ENCODE measurements at regions not wholly inside any gene's neighbourhood (a gene's known extent, or its start where the extent isn't known, plus 50 kb on each side); places are given as distances from the start of the nearest gene placed in this dataset.

DNA sequence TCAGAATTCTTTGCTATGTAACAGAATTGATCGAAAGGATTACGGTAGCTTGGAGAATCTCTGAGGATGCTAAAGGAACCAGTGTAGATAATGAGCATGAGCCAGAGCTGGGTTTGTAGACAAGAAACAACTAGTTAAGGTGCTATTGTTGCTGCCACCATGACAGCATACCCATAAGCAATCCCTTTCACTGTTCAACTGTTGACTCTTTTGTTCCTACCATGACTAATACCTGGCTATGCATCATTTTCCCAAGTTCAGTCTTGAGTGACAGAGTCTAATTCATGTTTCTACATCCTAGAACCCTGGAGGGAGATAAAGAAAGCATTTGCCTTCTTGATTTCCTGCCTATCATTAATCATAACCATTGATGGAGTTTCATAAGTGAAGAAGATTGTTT is 600.3 kb downstream of the OTOL1 start:
- TF ChIP-seq, protein P1, sequence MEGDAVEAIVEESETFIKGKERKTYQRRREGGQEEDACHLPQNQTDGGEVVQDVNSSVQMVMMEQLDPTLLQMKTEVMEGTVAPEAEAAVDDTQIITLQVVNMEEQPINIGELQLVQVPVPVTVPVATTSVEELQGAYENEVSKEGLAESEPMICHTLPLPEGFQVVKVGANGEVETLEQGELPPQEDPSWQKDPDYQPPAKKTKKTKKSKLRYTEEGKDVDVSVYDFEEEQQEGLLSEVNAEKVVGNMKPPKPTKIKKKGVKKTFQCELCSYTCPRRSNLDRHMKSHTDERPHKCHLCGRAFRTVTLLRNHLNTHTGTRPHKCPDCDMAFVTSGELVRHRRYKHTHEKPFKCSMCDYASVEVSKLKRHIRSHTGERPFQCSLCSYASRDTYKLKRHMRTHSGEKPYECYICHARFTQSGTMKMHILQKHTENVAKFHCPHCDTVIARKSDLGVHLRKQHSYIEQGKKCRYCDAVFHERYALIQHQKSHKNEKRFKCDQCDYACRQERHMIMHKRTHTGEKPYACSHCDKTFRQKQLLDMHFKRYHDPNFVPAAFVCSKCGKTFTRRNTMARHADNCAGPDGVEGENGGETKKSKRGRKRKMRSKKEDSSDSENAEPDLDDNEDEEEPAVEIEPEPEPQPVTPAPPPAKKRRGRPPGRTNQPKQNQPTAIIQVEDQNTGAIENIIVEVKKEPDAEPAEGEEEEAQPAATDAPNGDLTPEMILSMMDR (conservative IDR thresholded peaks at IDR 0.05 in 1 of 2, IDR thresholded peaks at IDR 0.05 in 1 of 2; ENCODE audit: low read depth in 1 of 2, low read length in 2 of 2) = no peak
- no peak for TF ChIP-seq EZH2 (IDR thresholded peaks at IDR 0.05; ENCODE audit: low read length, missing control alignments)
- no peaks in the 10 kb centered on the region for H3K36me3 ChIP-seq (ENCODE audit: control insufficient read depth, insufficient read depth, low read length)
- peak in 1 of 2 donors; percentile 10 for DNase-seq (ENCODE audit: low read depth in 2 of 2)

DNA sequence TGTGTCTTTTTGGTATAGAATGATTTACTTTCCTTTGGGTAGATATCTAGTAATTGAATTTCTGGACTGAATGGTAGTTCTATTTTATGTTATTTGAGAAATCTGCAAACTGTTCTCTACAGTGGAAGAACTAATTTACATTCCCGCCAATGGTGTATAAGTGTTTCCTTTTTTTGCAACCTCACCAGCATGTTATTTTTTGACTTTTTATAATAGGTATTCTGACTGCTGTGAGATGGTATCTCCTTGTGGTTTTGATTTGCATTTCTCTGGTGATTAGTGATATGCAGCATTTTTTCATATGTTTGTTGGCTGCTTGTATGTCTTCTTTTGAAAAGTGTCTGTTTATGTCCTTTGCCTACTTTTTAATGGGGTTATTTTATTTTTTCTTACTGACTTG is 607.2 kb downstream of the OTOL1 start:
- no peak for TF ChIP-seq EZH2 (IDR thresholded peaks at IDR 0.05; ENCODE audit: low read length, missing control alignments)
- TF ChIP-seq, protein P1 (conservative IDR thresholded peaks at IDR 0.05 in 1 of 2, IDR thresholded peaks at IDR 0.05 in 1 of 2; ENCODE audit: low read depth in 1 of 2, low read length in 2 of 2) = no peak
- Histone ChIP-seq H3K36me3 (ENCODE audit: control insufficient read depth, insufficient read depth, low read length) (no peaks in the 10 kb centered on the region), H3K27me3 (ENCODE audit: control insufficient read depth, insufficient read depth, low read length) (no peaks in the 10 kb centered on the region), H3K9ac (ENCODE audit: insufficient read depth, low read length) (no peak overlapping the region), H3K4me3 (replicated peaks in 1 of 4; ENCODE audit: control extremely low read depth in 1 of 4, insufficient read depth in 1 of 4, low read depth in 3 of 4, low read length in 4 of 4) (no peak overlapping the region), H4K20me1 (ENCODE audit: control insufficient read depth, extremely low read depth, insufficient read depth, low read length) (no peaks in the 10 kb centered on the region), H3K9me3 (ENCODE audit: control insufficient read depth, insufficient read depth, low read depth, low read length) (no peaks in the 10 kb centered on the region), H3K27ac (ENCODE audit: insufficient read depth, low read length) (no peak overlapping the region), H3K79me2 (ENCODE audit: control insufficient read depth, insufficient read depth, low read length) (no peaks in the 10 kb centered on the region), H3K4me2 (ENCODE audit: extremely low read depth, insufficient read depth, low read length) (no peak overlapping the region), H3K4me1 (ENCODE audit: control insufficient read depth, extremely low read depth, insufficient read depth, low read length) (no peaks in the 10 kb centered on the region), H2AFZ (ENCODE audit: low read length) (no peak overlapping the region)
- DNase-seq (ENCODE audit: low read depth in 2 of 2) = peak in 1 of 2 donors; percentile 3

More for the DNA sequence above, 600.3 kb downstream of the OTOL1 start:
- Histone ChIP-seq H3K4me3 (replicated peaks in 1 of 4; ENCODE audit: control extremely low read depth in 1 of 4, insufficient read depth in 1 of 4, low read depth in 3 of 4, low read length in 4 of 4) (no peak overlapping the region), H3K27ac (ENCODE audit: insufficient read depth, low read length) (no peak overlapping the region), H4K20me1 (ENCODE audit: control insufficient read depth, extremely low read depth, insufficient read depth, low read length) (no peaks in the 10 kb centered on the region), H3K9me3 (ENCODE audit: control insufficient read depth, insufficient read depth, low read depth, low read length) (no peaks in the 10 kb centered on the region), H3K4me2 (ENCODE audit: extremely low read depth, insufficient read depth, low read length) (no peak overlapping the region), H2AFZ (ENCODE audit: low read length) (no peak overlapping the region), H3K79me2 (ENCODE audit: control insufficient read depth, insufficient read depth, low read length) (no peaks in the 10 kb centered on the region), H3K27me3 (ENCODE audit: control insufficient read depth, insufficient read depth, low read length) (no peaks in the 10 kb centered on the region), H3K4me1 (ENCODE audit: control insufficient read depth, extremely low read depth, insufficient read depth, low read length) (no peaks in the 10 kb centered on the region), H3K9ac (ENCODE audit: insufficient read depth, low read length) (no peak overlapping the region)

DNA sequence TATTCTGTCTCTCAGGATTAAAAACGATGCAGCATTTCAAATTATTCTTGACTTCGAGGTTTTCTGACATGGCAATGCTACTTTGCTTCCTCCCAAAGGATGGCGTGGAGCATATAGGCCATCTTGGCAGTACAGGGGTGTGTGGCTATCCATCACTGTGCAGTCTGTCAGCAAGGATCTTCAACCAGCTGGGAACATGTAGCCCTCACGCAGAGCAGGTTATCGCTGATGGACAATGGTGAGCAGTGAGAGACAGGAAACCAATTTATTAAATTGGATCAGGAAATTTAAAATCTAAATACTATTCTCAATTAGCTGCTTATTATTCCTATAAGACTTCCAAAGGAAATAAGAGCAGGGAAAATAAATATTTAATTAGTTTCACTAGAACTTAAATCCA is 615.3 kb downstream of the OTOL1 start:
- Histone ChIP-seq H3K9ac (ENCODE audit: insufficient read depth, low read length) (no peak overlapping the region), H3K27ac (ENCODE audit: insufficient read depth, low read length) (no peak overlapping the region), H3K4me2 (ENCODE audit: extremely low read depth, insufficient read depth, low read length) (no peak overlapping the region), H3K4me3 (replicated peaks in 1 of 4; ENCODE audit: control extremely low read depth in 1 of 4, insufficient read depth in 1 of 4, low read depth in 3 of 4, low read length in 4 of 4) (no peak overlapping the region), H3K79me2 (ENCODE audit: control insufficient read depth, insufficient read depth, low read length) (no peaks in the 10 kb centered on the region), H4K20me1 (ENCODE audit: control insufficient read depth, extremely low read depth, insufficient read depth, low read length) (no peaks in the 10 kb centered on the region), H3K27me3 (ENCODE audit: control insufficient read depth, insufficient read depth, low read length) (no peaks in the 10 kb centered on the region), H3K9me3 (ENCODE audit: control insufficient read depth, insufficient read depth, low read depth, low read length) (no peaks in the 10 kb centered on the region), H3K4me1 (ENCODE audit: control insufficient read depth, extremely low read depth, insufficient read depth, low read length) (no peaks in the 10 kb centered on the region), H3K36me3 (ENCODE audit: control insufficient read depth, insufficient read depth, low read length) (no peaks in the 10 kb centered on the region), H2AFZ (ENCODE audit: low read length) (no peak overlapping the region)
- TF ChIP-seq, protein P1 (conservative IDR thresholded peaks at IDR 0.05 in 1 of 2, IDR thresholded peaks at IDR 0.05 in 1 of 2; ENCODE audit: low read depth in 1 of 2, low read length in 2 of 2) = no peak
- no peak for TF ChIP-seq EZH2 (IDR thresholded peaks at IDR 0.05; ENCODE audit: low read length, missing control alignments)
- DNase-seq (ENCODE audit: low read depth in 2 of 2) = no peak
